GM06990 (cell line): ENCODE measurements at regions not wholly inside any gene's neighbourhood (a gene's known extent, or its start where the extent isn't known, plus 50 kb on each side); places are given as distances from the start of the nearest gene placed in this dataset.

ENCODE experiments used
- DNase-seq: peaks from one replicate; pipeline ENCODE4 v3.0.0-alpha.2; 2011; ENCODE audit not compliant: insufficient read length; ENCODE audit errors: extremely low read depth
- H3K27me3 ChIP-seq: replicated peaks from 2 replicates; pipeline ENCODE4 v1.6.0; 2011; ENCODE audit warnings: low read length; ENCODE audit not compliant: control insufficient read depth, insufficient read depth
- H3K36me3 ChIP-seq: 2 replicates; pipeline ENCODE4 v1.5.1; 2011; ENCODE audit warnings: low read length; ENCODE audit not compliant: control insufficient read depth, insufficient read depth
- H3K4me3 ChIP-seq: replicated peaks from 2 replicates; pipeline ENCODE4 v1.5.1; 2011; ENCODE audit warnings: low read depth, mild to moderate bottlenecking, control low read depth, low read length
- TF ChIP-seq, protein P1 (sequence below): IDR thresholded peaks from 2 replicates; pipeline ENCODE4 v1.5.1; 2011; ENCODE audit warnings: low read length, control low read depth, mild to moderate bottlenecking, inconsistent platforms; ENCODE audit not compliant: insufficient read depth, poor library complexity, severe bottlenecking

DNA sequence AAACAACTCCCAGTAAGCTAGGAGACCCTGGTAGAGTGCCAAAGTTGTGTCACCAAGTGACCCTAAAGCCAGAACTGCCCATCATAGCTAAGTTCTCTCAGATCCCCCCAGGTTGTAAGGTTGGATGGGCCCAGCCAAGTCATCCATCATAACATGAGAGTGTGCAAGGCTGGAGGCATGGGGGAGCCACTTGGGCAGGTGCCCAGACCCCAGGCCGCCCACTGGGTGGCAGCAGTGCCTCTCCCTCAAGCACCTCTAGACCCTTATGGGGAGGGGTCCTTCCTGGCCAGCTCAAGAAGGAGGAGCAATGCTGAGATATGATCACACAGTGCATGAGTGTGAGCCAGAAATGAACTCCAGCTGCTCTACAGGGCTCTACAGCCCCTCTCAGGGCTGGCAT is 154.5 kb downstream of the MYLK4 start:
- no peak overlapping the region for H3K4me3 ChIP-seq
- TF ChIP-seq, protein P1, sequence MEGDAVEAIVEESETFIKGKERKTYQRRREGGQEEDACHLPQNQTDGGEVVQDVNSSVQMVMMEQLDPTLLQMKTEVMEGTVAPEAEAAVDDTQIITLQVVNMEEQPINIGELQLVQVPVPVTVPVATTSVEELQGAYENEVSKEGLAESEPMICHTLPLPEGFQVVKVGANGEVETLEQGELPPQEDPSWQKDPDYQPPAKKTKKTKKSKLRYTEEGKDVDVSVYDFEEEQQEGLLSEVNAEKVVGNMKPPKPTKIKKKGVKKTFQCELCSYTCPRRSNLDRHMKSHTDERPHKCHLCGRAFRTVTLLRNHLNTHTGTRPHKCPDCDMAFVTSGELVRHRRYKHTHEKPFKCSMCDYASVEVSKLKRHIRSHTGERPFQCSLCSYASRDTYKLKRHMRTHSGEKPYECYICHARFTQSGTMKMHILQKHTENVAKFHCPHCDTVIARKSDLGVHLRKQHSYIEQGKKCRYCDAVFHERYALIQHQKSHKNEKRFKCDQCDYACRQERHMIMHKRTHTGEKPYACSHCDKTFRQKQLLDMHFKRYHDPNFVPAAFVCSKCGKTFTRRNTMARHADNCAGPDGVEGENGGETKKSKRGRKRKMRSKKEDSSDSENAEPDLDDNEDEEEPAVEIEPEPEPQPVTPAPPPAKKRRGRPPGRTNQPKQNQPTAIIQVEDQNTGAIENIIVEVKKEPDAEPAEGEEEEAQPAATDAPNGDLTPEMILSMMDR: peak; percentile 56
- H3K36me3 ChIP-seq: no peaks in the 10 kb centered on the region
- DNase-seq: no peak
- no peaks in the 10 kb centered on the region; the same call in 1 of the 2 replicates for H3K27me3 ChIP-seq

DNA sequence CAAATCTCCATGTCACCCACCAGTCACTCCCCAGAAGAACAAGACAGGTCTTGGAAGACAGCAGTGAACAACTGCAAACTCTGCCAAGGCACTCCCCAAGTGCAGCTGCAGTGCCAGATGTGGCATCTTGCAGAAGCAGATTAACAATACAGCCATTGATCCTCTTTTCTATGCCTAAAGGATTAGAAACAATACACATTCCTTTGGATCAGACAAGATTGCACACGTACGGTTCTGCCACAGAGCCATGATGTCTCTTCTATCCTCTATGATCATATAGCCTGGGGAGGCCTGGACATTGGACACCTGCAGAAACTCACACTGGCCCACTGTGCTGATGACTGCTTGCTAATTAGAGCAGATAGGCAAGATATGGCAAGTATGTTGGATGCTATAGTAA is 155.9 kb downstream of the MYLK4 start:
- Histone ChIP-seq H3K4me3 (no peak overlapping the region), H3K36me3 (no peaks in the 10 kb centered on the region), H3K27me3 (no peaks in the 10 kb centered on the region; the same call in 1 of the 2 replicates)
- no peak for DNase-seq
- TF ChIP-seq, protein P1: no peak

DNA sequence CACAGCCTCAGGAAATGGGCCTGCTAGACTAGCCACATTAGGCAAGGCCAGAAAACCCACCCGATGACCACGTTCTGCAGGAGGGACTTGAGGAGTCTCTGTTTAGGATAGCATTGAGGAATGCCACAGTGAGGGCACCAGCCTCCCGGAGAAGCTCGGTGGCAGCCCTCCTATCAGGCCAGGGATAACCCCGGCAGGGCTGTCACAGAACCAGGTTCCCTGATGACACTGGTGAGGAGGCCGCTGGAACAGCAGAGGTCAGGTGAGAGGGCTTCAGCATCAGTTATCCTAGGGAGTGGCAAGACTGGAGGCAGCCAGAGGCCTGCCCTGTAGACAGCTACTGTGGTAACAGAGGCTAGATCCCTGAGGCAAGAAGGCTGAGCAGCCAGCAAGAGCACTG is 157.6 kb downstream of the MYLK4 start:
- DNase-seq: no peak
- H3K27me3 ChIP-seq: no peaks in the 10 kb centered on the region; the same call in 1 of the 2 replicates
- TF ChIP-seq, protein P1: no peak
- H3K36me3 ChIP-seq: no peaks in the 10 kb centered on the region
- H3K4me3 ChIP-seq: no peak overlapping the region

DNA sequence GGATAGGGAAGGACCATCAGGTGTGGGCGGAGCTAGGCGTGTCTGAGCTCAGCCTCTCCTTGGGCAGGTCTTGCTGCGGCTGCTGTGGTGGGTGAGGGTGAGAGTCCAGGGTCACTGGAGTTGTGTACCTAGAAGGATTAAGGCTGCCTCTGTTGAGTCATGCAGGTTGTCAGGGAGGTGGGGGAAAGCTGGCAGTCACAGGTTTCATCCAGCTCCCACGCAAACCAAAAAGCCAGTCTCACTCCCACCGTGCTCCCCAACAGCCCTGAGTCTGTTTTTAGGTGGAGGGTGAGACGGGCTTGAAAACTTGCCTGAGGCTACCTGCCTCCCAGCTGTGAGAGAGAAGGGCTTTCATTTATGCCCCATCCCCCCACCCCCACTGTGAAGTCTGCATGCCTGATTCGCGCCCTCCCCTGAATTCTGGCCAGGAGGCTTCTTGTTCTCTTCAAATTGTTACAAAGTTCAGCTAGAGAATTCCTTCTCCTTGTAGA is 161.5 kb downstream of the MYLK4 start:
- H3K27me3 ChIP-seq: no peaks in the 10 kb centered on the region
- DNase-seq: no peak
- TF ChIP-seq, protein P1: no peak
- no peaks in the 10 kb centered on the region for H3K36me3 ChIP-seq
- H3K4me3 ChIP-seq: no peak overlapping the region

DNA sequence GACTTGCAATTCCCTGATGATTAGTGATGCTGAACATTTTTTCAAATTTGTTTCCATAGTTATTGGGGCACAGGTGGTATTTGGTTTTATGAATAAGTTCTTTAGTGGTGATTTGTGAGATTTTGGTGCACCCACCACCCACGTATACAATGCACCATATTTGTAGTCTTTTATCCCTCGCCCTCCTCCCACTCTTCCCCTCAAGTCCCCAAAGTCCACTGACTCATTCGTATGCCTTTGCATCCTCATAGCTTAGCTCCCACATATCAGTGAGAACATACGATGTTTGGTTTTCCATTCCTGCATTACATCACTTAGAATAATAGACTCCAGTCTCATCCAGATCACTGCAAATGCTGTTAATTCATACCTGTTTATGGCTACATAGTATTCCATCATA is 167.3 kb downstream of the MYLK4 start:
- Histone ChIP-seq H3K4me3 (no peak overlapping the region), H3K27me3 (no peaks in the 10 kb centered on the region; the same call in 1 of the 2 replicates), H3K36me3 (no peaks in the 10 kb centered on the region)
- TF ChIP-seq, protein P1: no peak
- no peak for DNase-seq

DNA sequence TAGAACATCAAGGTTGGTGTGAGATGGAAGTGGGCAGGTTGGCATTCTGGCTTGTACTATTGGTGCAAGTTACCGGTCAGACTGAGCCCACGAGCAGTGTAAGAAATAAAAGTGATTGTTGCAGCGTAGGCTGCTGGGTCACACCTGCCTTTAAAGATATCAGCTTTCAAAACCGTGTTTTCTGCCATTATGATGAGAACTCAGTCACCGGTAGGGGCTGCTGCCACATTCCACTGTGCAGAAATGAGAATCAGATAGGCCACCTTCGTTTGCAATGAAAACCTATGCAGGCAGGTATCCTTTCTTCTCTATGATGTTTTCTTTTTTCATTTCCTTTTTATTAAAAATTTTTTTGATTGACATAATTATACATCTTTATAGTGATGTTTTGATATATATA is 168.5 kb downstream of the MYLK4 start:
- Histone ChIP-seq H3K4me3 (no peak overlapping the region), H3K36me3 (no peaks in the 10 kb centered on the region), H3K27me3 (no peaks in the 10 kb centered on the region; the same call in 1 of the 2 replicates)
- TF ChIP-seq, protein P1: no peak
- no peak for DNase-seq
